Heart right ventricle (tissue), 16 donors: ENCODE measurements at regions not wholly inside any gene's neighbourhood (a gene's known extent, or its start where the extent isn't known, plus 50 kb on each side); places are given as distances from the start of the nearest gene placed in this dataset.
"Not testable (repeated sequence)": the region's sequence is repeated elsewhere in the genome, so short reads cannot be mapped to it uniquely, and the experiment has no call there.

Experiments used
- ATAC-seq, 8 donors: fragments of 200-7000 bp; cut with Tn5 transposase; one replicate each; pipeline ENCODE4 v1.9.1; 2020; ENCODE audit warnings: mild to moderate bottlenecking in 8 of 8, moderate library complexity in 8 of 8, moderate number of reproducible peaks in 1 of 8
- DNase-seq, 2 donors: peaks; one replicate each; pipeline ENCODE4 v3.0.0-alpha.2; 2020
- H3K27ac ChIP-seq, 10 donors: fragments of 200-600 bp; sonication (generic) in 2 of 10; one replicate each; pipeline versions ENCODE4 v1.5.0 to v1.8.0; 2020 to 2022; ENCODE audit warnings: mild to moderate bottlenecking in 3 of 10
- H3K27me3 ChIP-seq, 7 donors: fragments of 200-600 bp; one replicate each; pipeline ENCODE4 v1.8.0; 2021 to 2022; ENCODE audit warnings: mild to moderate bottlenecking in 2 of 7
- H3K36me3 ChIP-seq, 9 donors: fragments of 200-600 bp; sonication (generic) in 1 of 9; one replicate each; pipeline versions ENCODE4 v1.5.0 to v1.8.0; 2020 to 2022; ENCODE audit warnings: mild to moderate bottlenecking in 2 of 9
- H3K4me1 ChIP-seq, 9 donors: fragments of 200-600 bp; sonication (generic) in 1 of 9; one replicate each; pipeline versions ENCODE4 v1.5.0 to v1.8.0; 2020 to 2022; ENCODE audit warnings: mild to moderate bottlenecking in 4 of 9
- H3K4me3 ChIP-seq, 10 donors: fragments of 200-600 bp; sonication (generic) in 2 of 10; one replicate each; pipeline versions ENCODE4 v1.5.0 to v1.8.0; 2020 to 2022; ENCODE audit warnings: mild to moderate bottlenecking in 7 of 10, moderate library complexity in 2 of 10
- H3K9me3 ChIP-seq, 11 donors: fragments of 200-600 bp in 10 of 11; sonication (generic) in 2 of 11; one replicate each; pipeline versions ENCODE4 v1.5.0 to v1.8.0; 2013 to 2022; ENCODE audit warnings: mild to moderate bottlenecking in 2 of 11, control low read depth in 1 of 11, moderate library complexity in 1 of 11
- WGBS, 2 donors: extraction: QIAGEN DNeasy Blood & Tissue Kit; methylation state at CpG; one replicate each; pipeline ENCODE4 v1.1.7; 2013; ENCODE audit warnings: inconsistent platforms in 1 of 2; 5-methylcytosine and 5-hydroxymethylcytosine counted together
- intact Hi-C, 10 donors: fragments of 100-400 bp; cut with DNase I; formaldehyde crosslinking; loops; one replicate each; pipeline versions ENCODE4 v1.11.1 to v1.14.2; 2022
- TF ChIP-seq, protein P1 (sequence below), 9 donors: fragments of 200-600 bp; sonication (generic) in 2 of 9; IDR thresholded peaks; one replicate each; pipeline versions ENCODE4 v1.5.0 to v1.8.0; 2021 to 2022; ENCODE audit warnings: antibody characterized with exemption in 9 of 9, mild to moderate bottlenecking in 5 of 9, moderate library complexity in 1 of 9
- donor health status: Arrhythmogenic right ventricular cardiomyopathy.
- donor health status: ischemic (EF 13 %, LVEDD 7.1; RV severe dilation, severe dysfunction).
- donor health status: healthy with polysubstance abuse.
- donor health status: DM: no; HTN: yes; CAD: no.
- donor health status: DM: no; HTN: no; CAD: no.
- donor health status: ischemic (EF 25% LVEDD 6.9; RV normal size, moderate dysfunction).
- donor health status: ischemic (EF 25% LVEDD 5.7; RV mildly dilated, moderate dysfunction).
- donor health status: healthy.
- donor health status: DM: yes; HTN: yes; CAD: no.
- donor health status: Ischemic cardiomyopathy.
- donor health status: ischemic (EF 35%, LVEDD 5.7; RV mildly dilated, moderate dysfunction).
- donor health status: nonischemic (EF 11% LVEDD 7.7; RV severe dilation, severe dysfunction).
- donor health status: DM: yes; HTN: yes; CAD: no.
- donor health status: PGD.
- donor health status: ischemic (EF 29% LVEDD 5.4; RV normal size, mild dysfunction).
- donor health status: nonischemic (EF 23%, LVEDD 6.1; RV moderate dilation, normal function).

DNA sequence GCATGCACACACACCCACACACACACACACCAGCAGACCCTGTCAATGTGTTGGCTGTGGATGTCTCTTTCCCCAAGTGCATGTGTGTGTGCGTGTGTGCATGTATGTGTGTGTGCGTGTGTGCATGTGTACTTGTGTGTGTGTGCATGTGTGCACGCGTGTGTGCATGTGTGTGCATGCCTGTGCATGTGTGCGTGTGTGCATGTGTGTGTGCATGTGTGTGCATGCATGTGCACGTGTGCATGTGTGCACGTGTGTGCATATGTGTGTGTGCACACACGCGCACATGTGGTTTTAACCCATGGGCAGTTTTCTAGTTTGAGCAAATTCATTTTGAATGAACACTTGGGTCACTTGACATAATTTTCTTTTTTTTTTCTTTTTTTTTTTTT is 268.8 kb upstream of the IRX1 start:
- Histone ChIP-seq H3K27ac (no peak overlapping the region), H3K4me1 (no peaks in the 10 kb centered on the region), H3K27me3 (no peaks in the 10 kb centered on the region), H3K9me3 (peaks cover 0 to 23% (median 0%) of the 10 kb centered on the region in 11 donors), H3K36me3 (no peaks in the 10 kb centered on the region), H3K4me3 (no peak overlapping the region)
- no peak for ATAC-seq
- intact Hi-C loops, result no loop called here
- 90 to 94% methylated on average over 9 of the region's 9 CpGs for WGBS, 2 donors
- TF ChIP-seq, protein P1, sequence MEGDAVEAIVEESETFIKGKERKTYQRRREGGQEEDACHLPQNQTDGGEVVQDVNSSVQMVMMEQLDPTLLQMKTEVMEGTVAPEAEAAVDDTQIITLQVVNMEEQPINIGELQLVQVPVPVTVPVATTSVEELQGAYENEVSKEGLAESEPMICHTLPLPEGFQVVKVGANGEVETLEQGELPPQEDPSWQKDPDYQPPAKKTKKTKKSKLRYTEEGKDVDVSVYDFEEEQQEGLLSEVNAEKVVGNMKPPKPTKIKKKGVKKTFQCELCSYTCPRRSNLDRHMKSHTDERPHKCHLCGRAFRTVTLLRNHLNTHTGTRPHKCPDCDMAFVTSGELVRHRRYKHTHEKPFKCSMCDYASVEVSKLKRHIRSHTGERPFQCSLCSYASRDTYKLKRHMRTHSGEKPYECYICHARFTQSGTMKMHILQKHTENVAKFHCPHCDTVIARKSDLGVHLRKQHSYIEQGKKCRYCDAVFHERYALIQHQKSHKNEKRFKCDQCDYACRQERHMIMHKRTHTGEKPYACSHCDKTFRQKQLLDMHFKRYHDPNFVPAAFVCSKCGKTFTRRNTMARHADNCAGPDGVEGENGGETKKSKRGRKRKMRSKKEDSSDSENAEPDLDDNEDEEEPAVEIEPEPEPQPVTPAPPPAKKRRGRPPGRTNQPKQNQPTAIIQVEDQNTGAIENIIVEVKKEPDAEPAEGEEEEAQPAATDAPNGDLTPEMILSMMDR (IDR thresholded peaks at IDR 0.05), result no peak
- no peak for DNase-seq

DNA sequence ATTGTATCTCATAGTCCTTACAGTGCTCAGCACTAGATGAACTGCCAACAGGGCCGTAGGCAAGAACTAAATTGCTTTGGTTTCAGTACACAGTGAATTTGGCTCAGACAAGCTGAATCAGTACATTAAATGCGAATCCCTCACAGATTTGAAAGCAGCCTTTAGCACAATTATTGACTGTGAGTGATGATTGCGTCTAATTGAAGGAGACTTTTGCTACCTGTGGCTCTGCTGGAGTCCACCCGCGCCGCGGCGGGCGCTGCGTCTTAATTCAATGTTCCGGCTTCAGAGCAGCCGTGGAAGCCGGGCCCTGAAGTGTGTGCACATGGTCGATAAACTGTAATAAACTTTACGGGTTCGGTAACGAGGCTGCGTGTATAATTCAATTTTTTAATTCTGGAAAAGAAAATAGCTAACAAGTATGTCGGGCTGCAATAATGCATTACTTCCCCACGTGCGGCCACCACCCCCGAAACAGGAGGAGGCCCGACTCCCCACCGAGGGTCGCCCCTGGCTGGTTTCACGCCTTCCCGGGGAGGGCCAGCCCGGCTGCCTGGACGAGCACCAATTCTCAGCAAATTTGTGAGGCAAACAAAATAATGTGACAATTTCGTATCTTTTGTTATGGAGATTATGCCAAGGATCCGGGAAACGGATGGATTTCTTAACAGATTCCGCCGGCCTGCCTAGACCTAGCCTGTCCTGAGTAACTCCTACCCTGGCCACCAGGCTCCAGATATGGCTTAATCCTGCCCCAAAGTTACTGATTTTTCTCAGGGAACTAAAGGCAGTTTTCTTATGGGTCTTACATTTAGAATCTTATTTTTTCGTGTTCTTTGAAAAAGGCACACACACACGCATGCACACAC is 269.4 kb upstream of the IRX1 start:
- Histone ChIP-seq H3K9me3 (peaks cover 0 to 23% (median 0%) of the 10 kb centered on the region in 11 donors), H3K4me3 (no peak overlapping the region), H3K27ac (no peak overlapping the region), H3K27me3 (peaks cover 0 to 3% (median 0%) of the 10 kb centered on the region in 7 donors), H3K36me3 (no peaks in the 10 kb centered on the region), H3K4me1 (no peaks in the 10 kb centered on the region)
- WGBS, 2 donors, result 76 to 77% methylated on average over 36 of the region's 36 CpGs
- DNase-seq (no peak), ATAC-seq (no peak)
- intact Hi-C loops, result no loop called here
- TF ChIP-seq, protein P1 (IDR thresholded peaks at IDR 0.05), result no peak

DNA sequence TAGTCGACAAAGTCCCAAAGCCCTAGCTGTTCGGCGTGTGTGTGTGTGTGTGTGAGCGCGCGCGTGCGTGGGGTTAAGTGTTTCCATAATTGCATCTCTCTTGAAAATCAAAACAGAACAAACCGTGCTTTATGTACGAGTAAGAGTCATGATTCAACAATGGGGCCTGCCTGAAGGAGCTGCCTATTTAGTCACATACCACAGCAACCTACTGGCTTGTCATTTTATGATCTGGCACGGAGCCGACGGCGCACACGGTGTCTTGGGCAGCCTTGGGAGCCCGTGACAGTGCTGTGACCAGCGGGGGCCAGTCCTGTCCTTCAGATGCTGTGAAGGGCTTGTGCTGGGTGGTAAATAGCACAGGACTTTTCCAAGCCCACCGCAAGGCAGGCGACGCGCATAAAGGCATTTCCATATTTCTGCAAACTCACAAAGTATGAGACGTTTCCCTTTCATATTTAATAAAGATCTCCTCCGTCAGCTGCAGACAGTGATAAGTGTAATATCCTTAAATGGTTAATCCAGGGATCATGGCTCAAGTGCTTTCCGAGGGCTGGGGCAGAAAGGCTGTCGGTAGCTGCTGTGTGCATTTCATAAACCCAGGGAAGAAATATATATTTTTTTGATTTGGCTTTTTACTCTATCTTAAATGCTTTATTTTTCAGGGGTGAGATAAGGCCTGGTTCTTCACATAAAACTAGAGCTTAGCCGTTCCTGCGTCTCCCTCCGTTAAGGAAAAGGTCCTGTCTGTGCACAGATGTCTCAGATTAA is 270.2 kb upstream of the IRX1 start:
- intact Hi-C loops, result no loop called here
- Histone ChIP-seq H3K27ac (no peak overlapping the region), H3K4me1 (no peaks in the 10 kb centered on the region), H3K9me3 (peaks cover 0 to 23% (median 0%) of the 10 kb centered on the region in 11 donors), H3K27me3 (peaks cover 0 to 3% (median 0%) of the 10 kb centered on the region in 7 donors), H3K36me3 (no peaks in the 10 kb centered on the region), H3K4me3 (no peak overlapping the region)
- peak in 4 of 8 donors; percentile 16 to 74 (median 35) for ATAC-seq
- 49 to 56% methylated on average over 28 of the region's 28 CpGs for WGBS, 2 donors
- DNase-seq, result peak in 1 of 2 donors; percentile 32
- TF ChIP-seq, protein P1 (IDR thresholded peaks at IDR 0.05), result no peak

DNA sequence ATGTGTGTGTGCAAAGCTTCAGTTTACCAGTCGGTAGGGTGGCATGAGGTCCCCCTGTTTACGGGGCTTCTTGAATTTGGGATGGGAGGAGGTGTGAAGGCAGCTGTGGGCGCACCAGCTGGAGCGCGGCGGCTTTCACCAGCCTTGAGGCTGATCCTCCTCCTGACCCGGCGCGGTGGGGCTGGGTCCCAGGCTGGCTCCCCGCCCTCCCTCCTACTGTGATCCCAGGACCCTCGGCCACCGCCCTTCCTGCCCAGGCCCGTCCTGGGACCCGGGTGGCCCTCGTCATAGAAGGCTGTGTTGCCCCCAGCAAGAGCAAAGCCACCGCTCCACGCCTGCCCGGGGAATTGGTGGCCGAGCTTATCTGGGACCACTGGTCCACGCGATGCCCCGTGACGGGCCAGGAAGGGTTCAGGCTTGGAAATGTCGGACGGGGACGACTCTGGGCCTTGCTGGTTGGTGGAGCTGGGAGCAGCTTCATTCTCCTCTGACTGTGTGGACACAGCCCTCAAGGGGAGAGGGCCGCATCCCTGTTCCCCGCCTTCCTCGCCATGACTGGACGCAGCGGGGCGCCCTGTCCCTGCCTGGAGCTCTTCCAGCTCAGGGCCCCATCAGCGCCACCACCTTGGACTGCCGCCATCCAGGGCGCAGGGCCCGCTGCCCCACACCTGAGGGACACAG is 271.1 kb upstream of the IRX1 start:
- no peak for DNase-seq
- no peak overlapping the region for H3K4me3 ChIP-seq
- peak in 1 of 8 donors; percentile 16 for ATAC-seq
- peaks cover 0 to 7% (median 0%) of the 10 kb centered on the region in 7 donors for H3K27me3 ChIP-seq
- no peaks in the 10 kb centered on the region for H3K4me1 ChIP-seq
- intact Hi-C loops, result no loop called here
- peaks cover 0 to 23% (median 0%) of the 10 kb centered on the region in 11 donors for H3K9me3 ChIP-seq
- no peak overlapping the region for H3K27ac ChIP-seq
- TF ChIP-seq, protein P1 (IDR thresholded peaks at IDR 0.05), result no peak
- 87% methylated on average over 35 to 36 of the region's 36 CpGs for WGBS, 2 donors
- no peaks in the 10 kb centered on the region for H3K36me3 ChIP-seq

DNA sequence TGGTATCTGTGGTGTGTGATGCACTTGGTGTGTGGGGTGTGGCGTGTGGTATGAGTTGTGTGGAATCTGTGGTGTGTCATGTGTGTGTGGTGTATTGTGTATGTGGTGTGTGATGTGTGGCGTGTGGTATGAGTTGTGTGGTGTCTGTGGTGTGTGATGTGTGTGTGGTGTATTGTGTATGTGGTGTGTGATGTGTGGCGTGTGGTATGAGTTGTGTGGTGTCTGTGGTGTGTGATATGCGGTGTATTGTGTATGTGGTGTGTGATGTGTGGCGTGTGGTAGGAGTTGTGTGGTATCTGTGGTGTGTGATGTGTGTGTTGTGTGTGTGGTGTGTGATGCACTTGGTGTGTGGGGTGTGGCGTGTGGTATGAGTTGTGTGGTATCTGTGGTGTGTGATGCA is 271.7 kb upstream of the IRX1 start:
- peaks cover 0 to 23% (median 0%) of the 10 kb centered on the region in 11 donors for H3K9me3 ChIP-seq
- H3K36me3 ChIP-seq, H3K27ac ChIP-seq, H3K27me3 ChIP-seq, intact Hi-C loops, H3K4me3 ChIP-seq, H3K4me1 ChIP-seq, DNase-seq, ATAC-seq: not testable (repeated sequence)
- 91 to 97% methylated on average over 6 of the region's 6 CpGs for WGBS, 2 donors
